DOHH2 (cell line): ENCODE measurements at regions not wholly inside any gene's neighbourhood (a gene's known extent, or its start where the extent isn't known, plus 50 kb on each side); places are given as distances from the start of the nearest gene placed in this dataset.

ENCODE experiments used
- EZH2phosphoT487 ChIP-seq: fragments of 200-600 bp; sonication (generic); IDR thresholded peaks from 2 replicates; pipeline ENCODE4 v1.6.1; 2017; ENCODE audit warnings: borderline replicate concordance, mild to moderate bottlenecking, antibody characterized with exemption, low read length, moderate library complexity, mixed read lengths
- TF ChIP-seq, protein P1 (sequence below): fragments of 200-600 bp; sonication (generic); IDR thresholded peaks from one replicate; pipeline ENCODE4 v1.5.1; 2014; ENCODE audit warnings: antibody characterized with exemption, mild to moderate bottlenecking, low read depth, low read length; ENCODE audit not compliant: poor library complexity, severe bottlenecking

DNA sequence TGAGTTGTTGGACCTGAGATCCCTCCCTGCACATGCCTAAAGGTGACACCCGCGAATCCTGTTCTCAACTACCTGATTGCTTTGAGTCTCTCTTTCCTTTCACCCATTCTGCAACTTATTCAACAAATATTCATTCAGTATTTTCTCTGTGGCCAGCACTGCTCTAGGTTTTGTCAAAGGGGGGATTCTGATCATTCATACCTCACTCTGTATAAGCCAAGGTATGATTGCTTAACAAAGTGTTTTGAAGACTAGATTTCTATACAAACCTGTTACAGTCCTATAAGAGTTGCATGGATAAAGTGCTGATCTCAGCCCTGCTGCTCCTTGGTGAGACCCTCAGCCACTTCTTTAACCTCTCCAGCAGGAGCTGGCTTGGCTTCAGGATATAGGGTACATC, 409.7 kb downstream of the KCNRG start:
- no peak for TF ChIP-seq EZH2phosphoT487
- TF ChIP-seq, protein P1, sequence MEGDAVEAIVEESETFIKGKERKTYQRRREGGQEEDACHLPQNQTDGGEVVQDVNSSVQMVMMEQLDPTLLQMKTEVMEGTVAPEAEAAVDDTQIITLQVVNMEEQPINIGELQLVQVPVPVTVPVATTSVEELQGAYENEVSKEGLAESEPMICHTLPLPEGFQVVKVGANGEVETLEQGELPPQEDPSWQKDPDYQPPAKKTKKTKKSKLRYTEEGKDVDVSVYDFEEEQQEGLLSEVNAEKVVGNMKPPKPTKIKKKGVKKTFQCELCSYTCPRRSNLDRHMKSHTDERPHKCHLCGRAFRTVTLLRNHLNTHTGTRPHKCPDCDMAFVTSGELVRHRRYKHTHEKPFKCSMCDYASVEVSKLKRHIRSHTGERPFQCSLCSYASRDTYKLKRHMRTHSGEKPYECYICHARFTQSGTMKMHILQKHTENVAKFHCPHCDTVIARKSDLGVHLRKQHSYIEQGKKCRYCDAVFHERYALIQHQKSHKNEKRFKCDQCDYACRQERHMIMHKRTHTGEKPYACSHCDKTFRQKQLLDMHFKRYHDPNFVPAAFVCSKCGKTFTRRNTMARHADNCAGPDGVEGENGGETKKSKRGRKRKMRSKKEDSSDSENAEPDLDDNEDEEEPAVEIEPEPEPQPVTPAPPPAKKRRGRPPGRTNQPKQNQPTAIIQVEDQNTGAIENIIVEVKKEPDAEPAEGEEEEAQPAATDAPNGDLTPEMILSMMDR = no peak
